ENCODE measurements at regions not wholly inside any gene's neighbourhood (a gene's known extent, or its start where the extent isn't known, plus 50 kb on each side); places are given as distances from the start of the nearest gene placed in this dataset.
"Not testable (repeated sequence)": the region's sequence is repeated elsewhere in the genome, so short reads cannot be mapped to it uniquely, and the experiment has no call there.

- DNase-seq = no peak
These were observed 251.0 kb upstream of the P2RY1 start for GRCh38 chr3:152583963-152584362.

GRCh38 chr3:152586974-152587373, 248.0 kb upstream of the P2RY1 start:
- no peak for DNase-seq

- no peak for DNase-seq
These were observed 247.1 kb upstream of the P2RY1 start for GRCh38 chr3:152587861-152588260.

- DNase-seq = peak; percentile 16 to 48 (median 30)
These were observed 245.3 kb upstream of the P2RY1 start for GRCh38 chr3:152589644-152590043.

- DNase-seq = no peak
These were observed 243.4 kb upstream of the P2RY1 start for GRCh38 chr3:152591515-152591914.

- DNase-seq = no peak
These were observed 241.7 kb upstream of the P2RY1 start for GRCh38 chr3:152593242-152593641.

- DNase-seq = peak; percentile 33 to 66 (median 60)
These were observed 238.7 kb upstream of the P2RY1 start for GRCh38 chr3:152595975-152596821.

- DNase-seq = not testable (repeated sequence)
These were observed 238.1 kb upstream of the P2RY1 start for GRCh38 chr3:152596832-152597231.

GRCh38 chr3:152606146-152606545, 228.8 kb upstream of the P2RY1 start:
- DNase-seq = no peak

- DNase-seq = no peak
These were observed 227.8 kb upstream of the P2RY1 start for GRCh38 chr3:152607179-152607578.

GRCh38 chr3:152608696-152609594, 226.0 kb upstream of the P2RY1 start:
- DNase-seq = no peak

GRCh38 chr3:152609891-152610290, 225.0 kb upstream of the P2RY1 start:
- DNase-seq = no peak

GRCh38 chr3:152610622-152611021, 224.3 kb upstream of the P2RY1 start:
- no peak for DNase-seq

GRCh38 chr3:152611905-152612304, 223.0 kb upstream of the P2RY1 start:
- no peak for DNase-seq

- no peak for DNase-seq
These were observed 221.1 kb upstream of the P2RY1 start for GRCh38 chr3:152613851-152614250.

GRCh38 chr3:152615681-152616080, 219.2 kb upstream of the P2RY1 start:
- peak; percentile 61 to 81 (median 73) for DNase-seq

GRCh38 chr3:152617609-152618008, 217.3 kb upstream of the P2RY1 start:
- no peak for DNase-seq

GRCh38 chr3:152618529-152618928, 216.4 kb upstream of the P2RY1 start:
- DNase-seq = no peak

GRCh38 chr3:152619691-152620090, 215.2 kb upstream of the P2RY1 start:
- no peak for DNase-seq

GRCh38 chr3:152620395-152620794, 214.5 kb upstream of the P2RY1 start:
- no peak for DNase-seq

- DNase-seq = no peak
These were observed 213.7 kb upstream of the P2RY1 start for GRCh38 chr3:152621006-152621868.

- DNase-seq = no peak
These were observed 212.7 kb upstream of the P2RY1 start for GRCh38 chr3:152621967-152622810.
